Fibroblast of the aortic adventitia (primary cell): ENCODE measurements at regions not wholly inside any gene's neighbourhood (a gene's known extent, or its start where the extent isn't known, plus 50 kb on each side); places are given as distances from the start of the nearest gene placed in this dataset.
"Not testable (repeated sequence)": the region's sequence is repeated elsewhere in the genome, so short reads cannot be mapped to it uniquely, and the experiment has no call there.

Experiments used
- DNase-seq: peaks from one replicate; pipeline ENCODE4 v3.0.0-alpha.2; 2010; ENCODE audit warnings: low read depth
- H3K4me3 ChIP-seq: 2 replicates; pipeline ENCODE4 v1.5.1; 2011; ENCODE audit warnings: low read depth, mild to moderate bottlenecking, control low read depth, low read length, moderate library complexity
- TF ChIP-seq, protein P1 (sequence below): IDR thresholded peaks from 2 replicates; pipeline ENCODE4 v1.5.1; 2011; ENCODE audit warnings: mild to moderate bottlenecking, low read length, control low read depth, inconsistent platforms; ENCODE audit not compliant: insufficient read depth

DNA sequence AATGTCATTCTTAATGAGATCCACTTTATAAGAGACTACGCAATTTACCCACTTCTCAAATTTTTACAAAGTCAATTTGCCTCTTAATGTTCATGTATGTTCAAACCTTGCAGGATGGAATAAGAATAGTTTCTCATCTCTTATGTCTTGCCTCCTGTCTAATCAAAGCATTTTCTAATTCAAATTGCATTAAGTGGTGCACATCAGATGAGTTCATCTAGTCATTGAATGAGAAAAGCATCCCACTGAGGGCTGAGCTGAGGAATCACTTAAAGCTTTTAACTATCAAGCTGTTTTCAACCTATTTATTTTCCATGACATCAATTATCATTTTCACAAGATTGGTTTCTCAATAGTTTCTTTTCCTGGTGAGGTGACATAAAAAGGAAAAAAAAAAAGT is 1964.0 kb downstream of the PCDH7 start:
- TF ChIP-seq, protein P1, sequence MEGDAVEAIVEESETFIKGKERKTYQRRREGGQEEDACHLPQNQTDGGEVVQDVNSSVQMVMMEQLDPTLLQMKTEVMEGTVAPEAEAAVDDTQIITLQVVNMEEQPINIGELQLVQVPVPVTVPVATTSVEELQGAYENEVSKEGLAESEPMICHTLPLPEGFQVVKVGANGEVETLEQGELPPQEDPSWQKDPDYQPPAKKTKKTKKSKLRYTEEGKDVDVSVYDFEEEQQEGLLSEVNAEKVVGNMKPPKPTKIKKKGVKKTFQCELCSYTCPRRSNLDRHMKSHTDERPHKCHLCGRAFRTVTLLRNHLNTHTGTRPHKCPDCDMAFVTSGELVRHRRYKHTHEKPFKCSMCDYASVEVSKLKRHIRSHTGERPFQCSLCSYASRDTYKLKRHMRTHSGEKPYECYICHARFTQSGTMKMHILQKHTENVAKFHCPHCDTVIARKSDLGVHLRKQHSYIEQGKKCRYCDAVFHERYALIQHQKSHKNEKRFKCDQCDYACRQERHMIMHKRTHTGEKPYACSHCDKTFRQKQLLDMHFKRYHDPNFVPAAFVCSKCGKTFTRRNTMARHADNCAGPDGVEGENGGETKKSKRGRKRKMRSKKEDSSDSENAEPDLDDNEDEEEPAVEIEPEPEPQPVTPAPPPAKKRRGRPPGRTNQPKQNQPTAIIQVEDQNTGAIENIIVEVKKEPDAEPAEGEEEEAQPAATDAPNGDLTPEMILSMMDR = no peak
- DNase-seq = no peak
- H3K4me3 ChIP-seq = no peak overlapping the region

DNA sequence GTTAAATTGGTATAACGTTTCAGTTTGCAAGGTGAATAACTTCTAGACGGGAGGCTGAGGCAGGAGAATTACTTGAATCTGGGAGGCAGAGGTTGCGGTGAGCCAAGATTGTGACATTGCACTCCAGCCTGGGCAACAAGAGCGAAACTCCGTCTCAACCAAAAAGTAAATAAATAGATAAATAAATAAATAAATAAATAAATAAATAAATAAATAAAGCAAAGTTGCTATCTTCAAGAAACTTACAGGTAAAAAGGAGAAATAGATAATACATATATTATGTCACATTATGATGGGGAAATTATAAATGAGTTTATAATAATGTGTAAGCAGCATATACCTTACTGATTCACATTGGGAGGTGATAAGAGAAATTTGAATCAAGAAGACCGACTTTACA is 1966.0 kb downstream of the PCDH7 start:
- TF ChIP-seq, protein P1 = no peak
- DNase-seq = no peak

GRCh38 chr4:32689518-32689917 is 1969.3 kb downstream of the PCDH7 start:
- H3K4me3 ChIP-seq = no peak overlapping the region
- no peak for DNase-seq
- TF ChIP-seq, protein P1 = no peak

More for the DNA sequence above, 1966.0 kb downstream of the PCDH7 start:
- no peak overlapping the region for H3K4me3 ChIP-seq

DNA sequence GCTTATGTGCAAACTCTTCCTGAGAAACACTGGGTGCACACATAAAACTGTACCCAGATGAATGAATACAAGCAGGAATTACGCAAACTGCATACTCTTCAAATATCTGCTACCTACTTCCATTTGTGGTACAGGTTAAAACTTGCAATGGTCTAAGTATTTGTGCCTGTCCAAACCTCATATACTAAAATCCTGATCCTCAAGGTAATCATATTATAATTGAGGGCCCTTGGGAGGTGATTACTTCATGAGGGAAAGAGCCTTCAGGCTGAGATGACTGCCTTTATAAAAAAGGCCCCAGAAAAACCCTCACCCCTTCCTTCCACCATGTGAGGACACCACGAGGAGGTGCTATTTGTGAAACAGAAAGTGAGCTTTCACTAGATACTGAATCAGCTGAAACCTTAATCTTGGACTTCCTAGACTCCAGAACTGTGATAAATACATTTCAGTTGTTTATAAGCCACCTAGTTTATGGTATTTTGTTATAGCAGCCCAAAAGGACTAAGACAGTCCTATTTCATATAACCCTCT is 1977.2 kb downstream of the PCDH7 start:
- no peak overlapping the region for H3K4me3 ChIP-seq

GRCh38 chr4:32700838-32701237 is 1980.7 kb downstream of the PCDH7 start:
- no peak overlapping the region for H3K4me3 ChIP-seq
- TF ChIP-seq, protein P1 = no peak
- DNase-seq = no peak

More for the DNA sequence above, 1977.2 kb downstream of the PCDH7 start:
- no peak for DNase-seq
- TF ChIP-seq, protein P1 = no peak

- H3K4me3 ChIP-seq = no peak overlapping the region
- TF ChIP-seq, protein P1 = no peak
- no peak for DNase-seq
These were observed 1986.7 kb downstream of the PCDH7 start for GRCh38 chr4:32706893-32707292.

DNA sequence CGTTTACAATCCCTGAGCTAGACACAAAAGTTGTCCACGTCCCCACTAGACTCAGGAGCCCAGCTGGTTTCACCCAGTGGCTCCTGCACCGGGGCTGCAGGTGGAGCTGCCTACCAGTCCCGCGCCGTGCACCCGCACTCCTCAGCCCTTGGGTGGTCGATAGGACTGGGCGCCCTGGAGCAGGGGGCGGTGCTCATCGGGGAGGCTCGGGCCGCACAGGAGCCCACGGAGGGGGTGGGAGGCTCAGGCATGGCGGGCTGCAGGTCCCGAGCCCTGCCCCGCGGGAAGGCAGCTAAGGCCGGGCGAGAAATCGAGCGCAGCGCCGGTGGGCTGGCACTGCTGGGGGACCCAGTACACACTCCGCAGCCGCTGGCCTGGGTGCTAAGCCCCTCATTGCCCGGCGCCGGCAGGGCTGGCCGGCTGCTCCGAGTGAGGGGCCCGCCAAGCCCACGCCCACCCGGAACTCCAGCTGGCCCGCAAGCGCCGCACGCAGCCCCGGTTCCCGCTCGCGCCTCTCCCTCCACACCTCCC is 1996.0 kb downstream of the PCDH7 start:
- not testable (repeated sequence) for DNase-seq

More for the DNA sequence above, 1996.0 kb downstream of the PCDH7 start:
- H3K4me3 ChIP-seq = not testable (repeated sequence)
